ENCODE measurements at regions not wholly inside any gene's neighbourhood (a gene's known extent, or its start where the extent isn't known, plus 50 kb on each side); places are given as distances from the start of the nearest gene placed in this dataset.
"Not testable (repeated sequence)": the region's sequence is repeated elsewhere in the genome, so short reads cannot be mapped to it uniquely, and the experiment has no call there.

- not testable (repeated sequence) for TF ChIP-seq CTCF (conservative IDR thresholded peaks at IDR 0.05); ZFX (IDR thresholded peaks at IDR 0.05)
Observed at GRCh38 chr6:82475106-82475505, 111.5 kb downstream of the TPBG start.

Measured in C4-2B (cell line).